ENCODE measurements at regions not wholly inside any gene's neighbourhood (a gene's known extent, or its start where the extent isn't known, plus 50 kb on each side); places are given as distances from the start of the nearest gene placed in this dataset.

GRCh38 chr16:59759296-59759695 lies 1025.2 kb upstream of the GOT2 start:
- H3K36me3 Mint-ChIP-seq (ENCODE audit: low read depth): no peaks in the 10 kb centered on the region
- H3K4me3 Mint-ChIP-seq: no peak overlapping the region
- no peak overlapping the region for H3K27ac Mint-ChIP-seq
- H3K4me1 Mint-ChIP-seq: no peaks in the 10 kb centered on the region
- no peaks in the 10 kb centered on the region for H3K27me3 Mint-ChIP-seq
- H3K9me3 Mint-ChIP-seq: peaks cover 12% of the 10 kb centered on the region
- no peak for DNase-seq
- intact Hi-C loops (cut with micrococcal nuclease): no loop called here

DNA sequence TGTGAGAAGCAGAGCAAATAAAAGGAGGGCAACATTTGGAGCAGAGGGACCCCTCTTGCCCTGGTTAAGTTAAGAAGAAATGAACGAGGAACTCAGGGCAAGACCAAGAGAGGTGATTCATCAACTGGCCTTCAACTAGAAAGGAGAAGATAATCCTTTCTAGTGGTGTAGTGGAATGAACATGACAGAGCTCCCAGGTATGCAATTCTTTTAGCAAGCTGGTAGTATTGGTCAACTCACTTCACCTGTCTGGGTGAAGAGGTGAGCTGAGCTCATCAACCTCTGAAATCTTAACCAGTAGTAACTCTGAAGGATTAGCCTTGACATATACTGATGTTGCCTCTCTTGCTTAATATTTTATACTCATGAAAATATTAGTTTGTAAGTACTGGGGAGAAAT lies 1024.7 kb upstream of the GOT2 start:
- Mint-ChIP-seq H3K4me3 (no peak overlapping the region), H3K4me1 (no peaks in the 10 kb centered on the region), H3K27me3 (no peaks in the 10 kb centered on the region), H3K36me3 (ENCODE audit: low read depth) (no peaks in the 10 kb centered on the region), H3K9me3 (peaks cover 12% of the 10 kb centered on the region), H3K27ac (no peak overlapping the region)
- intact Hi-C loops (cut with micrococcal nuclease): no loop called here
- DNase-seq: no peak

GRCh38 chr16:59754854-59755253 lies 1020.7 kb upstream of the GOT2 start:
- DNase-seq: no peak
- H3K4me1 Mint-ChIP-seq: no peaks in the 10 kb centered on the region
- intact Hi-C loops (cut with micrococcal nuclease): no loop called here
- H3K27ac Mint-ChIP-seq: no peak overlapping the region
- no peak overlapping the region for H3K4me3 Mint-ChIP-seq
- H3K27me3 Mint-ChIP-seq: no peaks in the 10 kb centered on the region
- H3K9me3 Mint-ChIP-seq: peaks cover 8% of the 10 kb centered on the region
- H3K36me3 Mint-ChIP-seq (ENCODE audit: low read depth): no peaks in the 10 kb centered on the region

GRCh38 chr16:59749662-59750336 lies 1015.7 kb upstream of the GOT2 start:
- intact Hi-C loops (cut with micrococcal nuclease): no loop called here
- Mint-ChIP-seq H3K27me3 (no peaks in the 10 kb centered on the region), H3K27ac (no peak overlapping the region), H3K9me3 (peaks cover 8% of the 10 kb centered on the region), H3K4me1 (no peaks in the 10 kb centered on the region), H3K4me3 (no peak overlapping the region), H3K36me3 (ENCODE audit: low read depth) (no peaks in the 10 kb centered on the region)
- no peak for DNase-seq

DNA sequence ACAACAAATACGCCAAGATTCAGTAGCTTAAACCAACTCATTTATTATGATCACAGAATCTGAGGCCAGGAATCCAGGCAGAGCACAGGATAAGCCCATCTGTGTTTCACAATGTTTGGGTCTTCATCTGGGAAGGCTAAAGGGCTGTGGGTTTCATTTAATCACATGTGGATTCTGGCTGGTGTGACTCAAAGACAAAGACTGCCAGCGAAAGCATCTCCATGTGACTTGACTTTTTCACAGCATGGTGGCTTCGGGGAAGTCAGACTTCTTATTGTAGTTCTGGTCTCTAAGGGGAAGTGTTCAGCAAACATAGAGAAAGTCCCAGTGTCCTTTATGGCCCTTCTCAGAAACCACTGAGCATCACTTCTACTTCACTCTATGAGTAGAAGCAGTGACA lies 1014.4 kb upstream of the GOT2 start:
- Mint-ChIP-seq H3K4me1 (no peaks in the 10 kb centered on the region), H3K27me3 (no peaks in the 10 kb centered on the region), H3K27ac (no peak overlapping the region), H3K36me3 (ENCODE audit: low read depth) (no peaks in the 10 kb centered on the region), H3K4me3 (no peak overlapping the region), H3K9me3 (peaks cover 9% of the 10 kb centered on the region)
- intact Hi-C loops (cut with micrococcal nuclease): no loop called here
- DNase-seq: no peak

GRCh38 chr16:59743504-59743903 lies 1009.4 kb upstream of the GOT2 start:
- no peak overlapping the region for H3K4me3 Mint-ChIP-seq
- H3K4me1 Mint-ChIP-seq: no peaks in the 10 kb centered on the region
- intact Hi-C loops (cut with micrococcal nuclease): no loop called here
- H3K27me3 Mint-ChIP-seq: no peaks in the 10 kb centered on the region
- no peaks in the 10 kb centered on the region for H3K36me3 Mint-ChIP-seq (ENCODE audit: low read depth)
- DNase-seq: no peak
- no peak overlapping the region for H3K27ac Mint-ChIP-seq
- H3K9me3 Mint-ChIP-seq: peaks cover 10% of the 10 kb centered on the region

DNA sequence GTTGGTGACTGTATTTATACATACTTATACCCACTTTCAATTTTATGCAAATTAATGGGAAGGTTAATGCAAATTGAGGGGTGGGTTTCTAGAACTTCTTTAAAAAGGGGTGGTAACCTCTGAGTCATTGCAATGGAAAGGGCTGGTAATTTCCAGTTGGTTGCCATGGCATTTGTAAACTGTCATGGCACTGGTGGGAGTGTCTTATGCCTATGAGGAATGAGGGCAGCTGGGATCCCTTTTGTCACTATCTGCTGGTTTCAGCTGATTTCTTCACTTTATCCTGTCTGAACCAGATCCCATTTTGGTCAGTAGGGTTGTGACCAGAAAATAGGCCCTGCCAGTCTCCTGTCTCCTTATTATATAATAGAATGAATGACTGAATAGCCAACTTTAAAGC lies 1006.7 kb upstream of the GOT2 start:
- Mint-ChIP-seq H3K4me3 (no peak overlapping the region), H3K9me3 (peaks cover 10% of the 10 kb centered on the region), H3K27ac (no peak overlapping the region), H3K27me3 (no peaks in the 10 kb centered on the region), H3K4me1 (no peaks in the 10 kb centered on the region), H3K36me3 (ENCODE audit: low read depth) (no peaks in the 10 kb centered on the region)
- intact Hi-C loops (cut with micrococcal nuclease): no loop called here
- no peak for DNase-seq

DNA sequence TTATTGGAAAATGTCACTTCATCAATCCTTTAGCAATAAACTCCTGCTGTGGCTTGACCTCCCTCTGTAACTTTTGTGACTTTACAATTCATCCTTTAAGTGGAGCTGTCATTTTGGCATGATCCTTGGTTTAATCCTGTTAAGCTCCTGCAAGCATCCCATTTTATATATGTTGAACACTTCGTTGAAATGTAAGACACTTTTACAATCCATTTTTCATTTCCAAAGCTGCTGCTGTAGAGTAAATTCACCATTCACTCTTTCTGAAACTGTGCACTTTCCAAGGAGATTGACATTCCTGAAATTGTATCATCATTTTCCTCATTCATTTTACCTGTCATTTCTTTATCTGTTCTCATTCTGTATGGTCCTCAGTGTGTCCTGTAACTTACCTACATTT lies 1003.2 kb upstream of the GOT2 start:
- no peak overlapping the region for H3K4me3 Mint-ChIP-seq
- H3K27ac Mint-ChIP-seq: no peak overlapping the region
- no peaks in the 10 kb centered on the region for H3K4me1 Mint-ChIP-seq
- intact Hi-C loops (cut with micrococcal nuclease): no loop called here
- H3K27me3 Mint-ChIP-seq: no peaks in the 10 kb centered on the region
- H3K9me3 Mint-ChIP-seq: peaks cover under 1% of the 10 kb centered on the region
- H3K36me3 Mint-ChIP-seq (ENCODE audit: low read depth): no peaks in the 10 kb centered on the region
- no peak for DNase-seq

DNA sequence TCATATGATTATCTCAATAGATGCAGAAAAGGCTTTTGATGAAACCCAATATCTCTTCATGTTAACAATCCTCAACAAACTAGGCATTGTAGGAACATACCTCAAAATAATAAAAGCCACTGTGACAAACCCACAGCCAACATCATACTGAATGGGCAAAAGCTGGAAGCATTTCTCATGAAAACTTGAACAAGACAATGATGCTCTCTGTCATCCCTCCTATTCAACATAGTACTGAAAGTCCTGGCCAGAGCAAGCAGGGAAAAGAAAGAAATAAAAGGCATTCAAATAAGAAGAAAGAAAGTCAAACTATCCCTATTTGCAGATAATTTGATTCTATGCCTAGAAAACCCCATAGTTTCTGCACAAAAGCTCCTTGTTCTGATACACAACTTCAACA lies 999.2 kb upstream of the GOT2 start:
- Mint-ChIP-seq H3K4me1 (no peaks in the 10 kb centered on the region), H3K27me3 (no peaks in the 10 kb centered on the region), H3K9me3 (no peaks in the 10 kb centered on the region), H3K27ac (no peak overlapping the region), H3K36me3 (ENCODE audit: low read depth) (no peaks in the 10 kb centered on the region), H3K4me3 (no peak overlapping the region)
- DNase-seq: no peak
- intact Hi-C loops (cut with micrococcal nuclease): no loop called here

GRCh38 chr16:59729613-59730012 lies 995.5 kb upstream of the GOT2 start:
- Mint-ChIP-seq H3K27ac (no peak overlapping the region), H3K9me3 (no peaks in the 10 kb centered on the region), H3K36me3 (ENCODE audit: low read depth) (no peaks in the 10 kb centered on the region), H3K4me3 (no peak overlapping the region), H3K4me1 (no peaks in the 10 kb centered on the region), H3K27me3 (no peaks in the 10 kb centered on the region)
- intact Hi-C loops (cut with micrococcal nuclease): no loop called here
- DNase-seq: no peak

DNA sequence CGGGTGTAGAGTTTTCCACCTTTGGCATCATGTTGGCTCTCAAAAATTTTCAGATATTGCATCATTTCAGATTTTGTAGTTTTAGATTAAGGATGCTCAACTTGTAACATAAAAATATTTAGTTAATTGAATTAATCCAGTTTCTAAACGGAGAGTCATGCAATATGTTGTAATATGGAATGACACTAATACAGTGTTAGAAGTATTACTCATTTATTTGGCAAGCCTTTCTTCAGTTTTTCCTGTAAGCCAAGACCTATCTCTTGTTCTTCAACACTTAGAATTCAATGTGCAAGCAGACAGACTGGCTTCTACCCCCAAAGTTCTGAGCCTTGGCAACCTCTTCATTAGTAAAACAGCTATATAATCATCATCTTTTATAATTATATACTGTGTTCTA lies 985.0 kb upstream of the GOT2 start:
- H3K4me3 Mint-ChIP-seq: no peak overlapping the region
- no peaks in the 10 kb centered on the region for H3K27me3 Mint-ChIP-seq
- no peak overlapping the region for H3K27ac Mint-ChIP-seq
- no peaks in the 10 kb centered on the region for H3K4me1 Mint-ChIP-seq
- no peaks in the 10 kb centered on the region for H3K36me3 Mint-ChIP-seq (ENCODE audit: low read depth)
- no peak for DNase-seq
- intact Hi-C loops (cut with micrococcal nuclease): no loop called here
- H3K9me3 Mint-ChIP-seq: no peaks in the 10 kb centered on the region

- intact Hi-C loops (cut with micrococcal nuclease): no loop called here
- no peak overlapping the region for H3K27ac Mint-ChIP-seq
- H3K9me3 Mint-ChIP-seq: no peaks in the 10 kb centered on the region
- H3K4me3 Mint-ChIP-seq: no peak overlapping the region
- H3K36me3 Mint-ChIP-seq (ENCODE audit: low read depth): no peaks in the 10 kb centered on the region
- DNase-seq: no peak
- no peaks in the 10 kb centered on the region for H3K4me1 Mint-ChIP-seq
- no peaks in the 10 kb centered on the region for H3K27me3 Mint-ChIP-seq
These were observed 973.5 kb upstream of the GOT2 start for GRCh38 chr16:59707436-59708226.

DNA sequence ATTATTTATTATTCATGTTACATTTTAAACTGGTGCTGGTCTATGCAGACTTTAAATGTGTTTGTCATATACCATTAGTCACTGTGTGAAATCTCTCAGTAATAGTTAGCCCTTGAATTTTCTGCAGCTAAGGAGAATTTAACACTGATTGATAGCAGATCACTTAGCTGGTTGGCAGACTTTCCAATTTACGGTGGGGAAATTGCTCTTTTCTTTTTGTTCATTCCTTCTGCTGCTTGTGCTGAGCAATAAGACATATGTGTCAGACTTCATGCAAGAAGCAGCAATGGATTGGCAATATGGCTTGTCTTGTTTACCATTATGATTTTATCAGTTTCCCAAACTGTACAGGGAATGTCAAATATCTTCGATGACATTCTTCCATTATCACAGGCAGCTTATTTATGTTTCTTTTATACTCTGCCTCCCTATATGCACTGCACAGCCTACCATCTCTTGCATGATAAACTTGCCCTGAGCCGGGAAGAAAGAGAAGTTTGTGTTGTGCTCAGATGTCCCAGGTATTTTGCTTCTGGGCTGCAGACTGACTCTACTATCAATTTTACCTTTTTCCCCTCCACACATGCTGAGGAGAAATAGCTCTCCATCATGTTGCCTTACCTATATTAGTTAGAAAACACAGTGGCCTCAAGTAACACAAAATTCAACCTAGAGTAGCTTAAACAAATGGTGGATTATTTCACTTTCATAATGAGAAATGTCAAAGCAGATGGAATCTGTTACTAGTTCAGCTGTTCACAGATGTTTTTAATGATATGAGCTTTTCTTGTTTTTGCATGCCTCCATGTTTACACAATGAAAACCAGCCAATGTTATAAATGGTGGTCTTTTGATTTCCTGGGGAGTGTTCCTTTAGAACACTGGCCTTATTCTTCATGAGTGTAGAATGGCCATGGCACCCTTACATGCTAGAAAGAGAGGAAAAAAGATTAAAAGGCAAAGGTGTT lies 968.1 kb upstream of the GOT2 start:
- H3K4me3 Mint-ChIP-seq: no peak overlapping the region
- H3K27me3 Mint-ChIP-seq: no peaks in the 10 kb centered on the region
- H3K4me1 Mint-ChIP-seq: no peaks in the 10 kb centered on the region
- no peaks in the 10 kb centered on the region for H3K9me3 Mint-ChIP-seq
- intact Hi-C loops (cut with micrococcal nuclease): no loop called here
- no peak overlapping the region for H3K27ac Mint-ChIP-seq
- H3K36me3 Mint-ChIP-seq (ENCODE audit: low read depth): no peaks in the 10 kb centered on the region
- DNase-seq: no peak

DNA sequence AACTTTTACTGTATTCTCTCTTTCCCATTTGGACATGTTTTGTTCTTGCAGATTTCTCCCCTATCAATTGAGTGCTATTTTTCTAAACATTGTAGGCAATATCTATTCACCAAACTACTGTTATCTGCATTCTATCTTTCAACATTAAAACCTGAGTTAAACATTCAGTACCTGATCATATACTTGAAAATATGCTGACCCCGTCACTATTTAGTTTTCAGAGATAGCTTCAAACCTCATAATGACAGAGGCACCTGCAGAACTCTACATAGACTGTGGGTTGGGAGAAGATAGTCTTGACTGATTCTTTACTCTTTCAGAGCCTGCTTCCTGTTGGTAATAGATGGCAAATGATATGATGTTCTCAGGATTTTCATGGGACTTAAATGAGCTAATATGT lies 965.7 kb upstream of the GOT2 start:
- Mint-ChIP-seq H3K27ac (no peak overlapping the region), H3K27me3 (no peaks in the 10 kb centered on the region), H3K4me1 (no peaks in the 10 kb centered on the region)

More for the DNA sequence above, 965.7 kb upstream of the GOT2 start:
- intact Hi-C loops (cut with micrococcal nuclease): no loop called here
- Mint-ChIP-seq H3K9me3 (no peaks in the 10 kb centered on the region), H3K4me3 (no peak overlapping the region), H3K36me3 (ENCODE audit: low read depth) (no peaks in the 10 kb centered on the region)
- no peak for DNase-seq
